ENCODE measurements at regions not wholly inside any gene's neighbourhood (a gene's known extent, or its start where the extent isn't known, plus 50 kb on each side); places are given as distances from the start of the nearest gene placed in this dataset.

- no peak overlapping the region for H3K4me3 ChIP-seq
- no peaks in the 10 kb centered on the region for H3K9me3 ChIP-seq
- TF ChIP-seq POLR2A (IDR thresholded peaks at IDR 0.05), result no peak
- TF ChIP-seq CTCF (IDR thresholded peaks at IDR 0.05), result no peak
- no peak for TF ChIP-seq POLR2AphosphoS5 (IDR thresholded peaks at IDR 0.05)
- no peaks in the 10 kb centered on the region for H3K4me1 ChIP-seq
- no peaks in the 10 kb centered on the region for H3K27me3 ChIP-seq
- no peaks in the 10 kb centered on the region for H3K36me3 ChIP-seq
- intact Hi-C loops (cut with DNase I; ENCODE audit: low total_unique reads), result no loop called here
- H3K27ac ChIP-seq, result no peak overlapping the region
- no peak for DNase-seq (ENCODE audit: low spot score in 2 of 2)
Observed at GRCh38 chr4:58543465-58543864, 1433.3 kb upstream of the IGFBP7 start.

GRCh38 chr4:58541926-58542325 lies 1431.7 kb upstream of the IGFBP7 start:
- no peak for TF ChIP-seq POLR2AphosphoS5 (IDR thresholded peaks at IDR 0.05)
- no peak for TF ChIP-seq POLR2A (IDR thresholded peaks at IDR 0.05)
- TF ChIP-seq CTCF (IDR thresholded peaks at IDR 0.05), result no peak
- intact Hi-C loops (cut with DNase I; ENCODE audit: low total_unique reads), result no loop called here
- no peaks in the 10 kb centered on the region for H3K4me1 ChIP-seq
- no peaks in the 10 kb centered on the region for H3K27me3 ChIP-seq
- no peak for DNase-seq (ENCODE audit: low spot score in 2 of 2)
- H3K4me3 ChIP-seq, result no peak overlapping the region
- H3K27ac ChIP-seq, result no peak overlapping the region
- H3K9me3 ChIP-seq, result no peaks in the 10 kb centered on the region
- H3K36me3 ChIP-seq, result no peaks in the 10 kb centered on the region

DNA sequence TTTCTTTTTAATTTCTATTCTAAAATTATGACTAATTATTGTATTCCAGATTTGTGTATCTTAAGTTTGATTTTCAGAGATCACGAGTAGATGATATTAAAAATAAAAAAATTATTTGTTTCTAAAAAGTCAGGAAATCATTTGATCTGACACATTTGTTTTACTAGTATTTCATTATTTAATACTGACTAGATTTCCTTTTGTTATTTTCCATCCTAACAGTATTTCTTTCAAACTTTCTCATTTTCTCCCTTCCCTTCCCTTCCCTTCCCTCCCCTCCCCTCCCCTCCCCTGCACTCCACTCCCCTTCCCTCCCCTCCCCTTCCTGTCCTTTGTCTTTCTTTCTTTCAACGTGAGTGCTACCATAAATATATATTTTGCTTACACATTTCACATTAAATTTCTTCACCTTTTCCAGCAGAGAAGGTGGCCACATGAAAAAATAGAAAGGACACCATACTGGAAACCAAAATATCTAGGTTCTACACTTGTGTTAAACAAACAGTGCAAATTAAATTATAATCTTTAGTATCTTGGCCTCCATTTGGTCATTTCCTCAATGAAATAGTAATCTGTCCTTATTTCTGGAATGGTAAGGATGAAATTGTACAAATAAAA lies 1412.7 kb upstream of the IGFBP7 start:
- no peak for DNase-seq (ENCODE audit: low spot score in 2 of 2)
- H3K4me1 ChIP-seq, result no peaks in the 10 kb centered on the region
- no peaks in the 10 kb centered on the region for H3K27me3 ChIP-seq
- no peak overlapping the region for H3K4me3 ChIP-seq
- no peaks in the 10 kb centered on the region for H3K36me3 ChIP-seq
- no peak overlapping the region for H3K27ac ChIP-seq
- no peak for TF ChIP-seq POLR2A (IDR thresholded peaks at IDR 0.05)
- no peak for TF ChIP-seq POLR2AphosphoS5 (IDR thresholded peaks at IDR 0.05)
- no peak for TF ChIP-seq CTCF (IDR thresholded peaks at IDR 0.05)
- no peaks in the 10 kb centered on the region for H3K9me3 ChIP-seq
- intact Hi-C loops (cut with DNase I; ENCODE audit: low total_unique reads), result loop anchor here (10.0 kb wide), 1 partner anchor 1472 kb away; no protein-coding TSS in a partner anchor

- Histone ChIP-seq H3K36me3 (no peaks in the 10 kb centered on the region), H3K4me3 (no peak overlapping the region), H3K27me3 (no peaks in the 10 kb centered on the region), H3K4me1 (no peaks in the 10 kb centered on the region), H3K9me3 (no peaks in the 10 kb centered on the region), H3K27ac (no peak overlapping the region)
- no peak for TF ChIP-seq POLR2A (IDR thresholded peaks at IDR 0.05)
- no peak for TF ChIP-seq POLR2AphosphoS5 (IDR thresholded peaks at IDR 0.05)
- TF ChIP-seq CTCF (IDR thresholded peaks at IDR 0.05), result no peak
- intact Hi-C loops (cut with DNase I; ENCODE audit: low total_unique reads), result no loop called here
- DNase-seq (ENCODE audit: low spot score in 2 of 2), result no peak
Observed at GRCh38 chr4:58515226-58515625, 1405.0 kb upstream of the IGFBP7 start.

GRCh38 chr4:58514299-58514698 lies 1404.1 kb upstream of the IGFBP7 start:
- H3K27me3 ChIP-seq, result no peaks in the 10 kb centered on the region
- DNase-seq (ENCODE audit: low spot score in 2 of 2), result no peak
- intact Hi-C loops (cut with DNase I; ENCODE audit: low total_unique reads), result no loop called here

More at GRCh38 chr4:58514299-58514698, 1404.1 kb upstream of the IGFBP7 start:
- Histone ChIP-seq H3K9me3 (no peaks in the 10 kb centered on the region), H3K4me3 (no peak overlapping the region), H3K27ac (no peak overlapping the region), H3K36me3 (no peaks in the 10 kb centered on the region), H3K4me1 (no peaks in the 10 kb centered on the region)
- TF ChIP-seq CTCF (IDR thresholded peaks at IDR 0.05), result no peak
- TF ChIP-seq POLR2AphosphoS5 (IDR thresholded peaks at IDR 0.05), result no peak
- TF ChIP-seq POLR2A (IDR thresholded peaks at IDR 0.05), result no peak
